B cell (primary cell): ENCODE measurements at regions not wholly inside any gene's neighbourhood (a gene's known extent, or its start where the extent isn't known, plus 50 kb on each side); places are given as distances from the start of the nearest gene placed in this dataset.

Source experiments
- ATAC-seq: fragments of 200-7000 bp; cut with Tn5 transposase; one replicate; pipeline ENCODE4 v1.10.0; 2021; ENCODE audit warnings: low read depth, mild to moderate bottlenecking, moderate number of reproducible peaks, moderate library complexity
- CTCF ChIA-PET: fragments of 350-600 bp; sonication (Branson Sonifier 250); formaldehyde crosslinking; loops from one replicate; lab custom pipeline; 2021; ENCODE audit warnings: antibody characterized with exemption, inconsistent platforms; lab: Charles Lee
- POLR2A ChIA-PET: fragments of 350-600 bp; sonication (Branson Sonifier 250); formaldehyde crosslinking; loops from one replicate; lab custom pipeline; 2021; ENCODE audit warnings: antibody characterized with exemption; lab: Charles Lee
- DNase-seq: peaks from one replicate; pipeline ENCODE4 v3.0.0; 2013
- H2AFZ ChIP-seq: 2 replicates; pipeline ENCODE4 v1.6.1; 2012; ENCODE audit warnings: mild to moderate bottlenecking, low read depth, low read length; ENCODE audit not compliant: insufficient read depth, poor library complexity, severe bottlenecking
- H3K27ac ChIP-seq, 2 donors: 1 replicate in 1 of 2; 2 replicates in 1 of 2; pipeline ENCODE4 v1.5.1; 2012 to 2013; ENCODE audit warnings: low read length in 2 of 2, mild to moderate bottlenecking in 2 of 2, moderate library complexity in 1 of 2
- H3K27me3 ChIP-seq, 4 experiments: fragments of 200-600 bp in 1 of 4; sonication (generic) in 1 of 4; replicated peaks in 1 of 4; 1 replicate in 2 of 4; 2 replicates in 2 of 4; pipeline versions ENCODE4 v1.6.1 to v1.7.0; 2013 to 2016; ENCODE audit warnings: low read length in 3 of 4, mild to moderate bottlenecking in 2 of 4, mixed read lengths in 1 of 4, moderate library complexity in 1 of 4; ENCODE audit not compliant: insufficient read depth in 4 of 4, control insufficient read depth in 3 of 4; ENCODE audit errors: control extremely low read depth in 1 of 4
- H3K36me3 ChIP-seq, 2 experiments: replicated peaks in 1 of 2; 1 replicate in 1 of 2; 2 replicates in 1 of 2; pipeline versions ENCODE4 v1.6.1 to v1.7.1; 2013; ENCODE audit warnings: low read length in 1 of 2; ENCODE audit not compliant: insufficient read depth in 2 of 2, control insufficient read depth in 1 of 2; ENCODE audit errors: control extremely low read depth in 1 of 2, extremely low read depth in 1 of 2
- H3K4me1 ChIP-seq, 2 donors: fragments of 200-600 bp in 1 of 2; sonication (generic) in 1 of 2; 1 replicate in 1 of 2; 2 replicates in 1 of 2; pipeline versions ENCODE4 v1.5.1 to v1.6.1; 2013 to 2017; ENCODE audit warnings: low read length in 2 of 2; ENCODE audit not compliant: control insufficient read depth in 2 of 2, insufficient read depth in 2 of 2
- H3K4me2 ChIP-seq: replicated peaks from 2 replicates; pipeline ENCODE3; 2012; ENCODE audit warnings: mild to moderate bottlenecking, low read depth, low read length; ENCODE audit not compliant: poor library complexity, severe bottlenecking
- H3K4me3 ChIP-seq, 5 experiments: fragments of 200-600 bp in 1 of 5; sonication (generic) in 1 of 5; 1 replicate in 3 of 5; 2 replicates in 2 of 5; pipeline versions ENCODE4 v1.5.1 to v1.7.0; 2011 to 2016; ENCODE audit warnings: low read length in 4 of 5, mild to moderate bottlenecking in 4 of 5, low read depth in 2 of 5, control low read depth in 1 of 5, moderate library complexity in 1 of 5; ENCODE audit not compliant: insufficient read depth in 1 of 5; ENCODE audit errors: control extremely low read depth in 1 of 5, extremely low read depth in 1 of 5
- H3K79me2 ChIP-seq: fragments of 200-600 bp; sonication (generic); one replicate; pipeline ENCODE4 v1.6.0; 2016; ENCODE audit warnings: low read length; ENCODE audit not compliant: control insufficient read depth, insufficient read depth
- H3K9ac ChIP-seq: fragments of 200-600 bp; sonication (generic); 2 replicates; pipeline ENCODE4 v1.6.1; 2017; ENCODE audit warnings: mild to moderate bottlenecking, low read length, moderate library complexity
- H3K9me3 ChIP-seq, 3 donors: one replicate each; pipeline versions ENCODE4 v1.6.1 to v1.7.1; 2013; ENCODE audit warnings: low read length in 2 of 3; ENCODE audit not compliant: control insufficient read depth in 2 of 3, insufficient read depth in 1 of 3; ENCODE audit errors: control extremely low read depth in 1 of 3
- H4K20me1 ChIP-seq: 2 replicates; pipeline ENCODE4 v1.6.0; 2012; ENCODE audit warnings: mild to moderate bottlenecking, low read length; ENCODE audit not compliant: insufficient read depth, control insufficient read depth, poor library complexity, severe bottlenecking
- H3K27ac Mint-ChIP-seq: one replicate; pipeline ENCODE4 v1.8.0; 2021; ENCODE audit warnings: mixed read lengths
- H3K27me3 Mint-ChIP-seq: one replicate; pipeline ENCODE4 v1.8.0; 2021; ENCODE audit warnings: mixed read lengths
- H3K4me1 Mint-ChIP-seq: one replicate; pipeline ENCODE4 v1.8.0; 2021; ENCODE audit warnings: mixed read lengths
- H3K4me3 Mint-ChIP-seq: one replicate; pipeline ENCODE4 v1.8.0; 2021; ENCODE audit warnings: mixed read lengths
- H3K9me3 Mint-ChIP-seq: one replicate; pipeline ENCODE4 v1.8.0; 2022; ENCODE audit warnings: mixed read lengths; ENCODE audit not compliant: insufficient read depth
- CTCF ChIP-seq: fragments of 200-600 bp; IDR thresholded peaks from one replicate; pipeline ENCODE4 v1.8.0; 2022; ENCODE audit warnings: antibody characterized with exemption, mild to moderate bottlenecking
- EZH2 ChIP-seq: IDR thresholded peaks from 2 replicates; pipeline ENCODE4 v1.6.1; 2012; ENCODE audit warnings: borderline replicate concordance, low read depth, mild to moderate bottlenecking, moderate library complexity, low read length; ENCODE audit not compliant: insufficient read depth, poor library complexity, severe bottlenecking
- WGBS: methylation state at CpG from one replicate; pipeline ENCODE4 v1.1.5; 2013; ENCODE audit warnings: missing lambda C conversion rate; ENCODE audit not compliant: insufficient coverage; 5-methylcytosine and 5-hydroxymethylcytosine counted together
- intact Hi-C: fragments of 100-400 bp; cut with micrococcal nuclease; formaldehyde crosslinking; loops from one replicate; pipeline ENCODE4 v1.10.0; 2022

GRCh38 chr13:73177916-73178565 is 119.2 kb downstream of the KLF5 start:
- CTCF ChIA-PET: no interaction called here
- Mint-ChIP-seq H3K4me1 (no peaks in the 10 kb centered on the region), H3K9me3 (no peaks in the 10 kb centered on the region), H3K4me3 (no peak overlapping the region), H3K27ac (no peak overlapping the region), H3K27me3 (no peaks in the 10 kb centered on the region)
- intact Hi-C loops: no loop called here
- WGBS: 95% methylated on average over 3 of the region's 3 CpGs
- no peak for TF ChIP-seq CTCF
- no peak for TF ChIP-seq EZH2
- H3K4me2 ChIP-seq: no peak overlapping the region
- no peak for ATAC-seq
- no peak for DNase-seq
- no peaks in the 10 kb centered on the region for H4K20me1 ChIP-seq
- H3K4me3 ChIP-seq: no peak overlapping the region
- no peak overlapping the region for H3K27ac ChIP-seq
- no peaks in the 10 kb centered on the region for H3K36me3 ChIP-seq
- no peak overlapping the region for H3K9ac ChIP-seq
- H3K27me3 ChIP-seq: no peaks in the 10 kb centered on the region
- H3K9me3 ChIP-seq: no peaks in the 10 kb centered on the region
- POLR2A ChIA-PET: no interaction called here
- H3K4me1 ChIP-seq: no peaks in the 10 kb centered on the region
- H2AFZ ChIP-seq: no peak overlapping the region
- no peaks in the 10 kb centered on the region for H3K79me2 ChIP-seq

GRCh38 chr13:73177017-73177416 is 118.2 kb downstream of the KLF5 start:
- no peak for ATAC-seq
- CTCF ChIA-PET: no interaction called here

More at GRCh38 chr13:73177017-73177416, 118.2 kb downstream of the KLF5 start:
- no peaks in the 10 kb centered on the region for H3K9me3 Mint-ChIP-seq
- no peaks in the 10 kb centered on the region for H3K4me1 Mint-ChIP-seq
- DNase-seq: no peak
- H3K27me3 Mint-ChIP-seq: no peaks in the 10 kb centered on the region
- Histone ChIP-seq H2AFZ (no peak overlapping the region), H3K4me1 (no peaks in the 10 kb centered on the region), H3K4me2 (no peak overlapping the region), H3K9ac (no peak overlapping the region), H3K27me3 (no peaks in the 10 kb centered on the region), H3K27ac (no peak overlapping the region), H3K36me3 (no peaks in the 10 kb centered on the region), H3K79me2 (no peaks in the 10 kb centered on the region), H4K20me1 (no peaks in the 10 kb centered on the region), H3K4me3 (no peak overlapping the region), H3K9me3 (no peaks in the 10 kb centered on the region)
- POLR2A ChIA-PET: no interaction called here
- H3K4me3 Mint-ChIP-seq: no peak overlapping the region
- intact Hi-C loops: no loop called here
- TF ChIP-seq EZH2 (no peak), CTCF (no peak)
- no peak overlapping the region for H3K27ac Mint-ChIP-seq
- 75% methylated on average over 1 of the region's 1 CpG for WGBS
